ENCODE measurements at regions not wholly inside any gene's neighbourhood (a gene's known extent, or its start where the extent isn't known, plus 50 kb on each side); places are given as distances from the start of the nearest gene placed in this dataset.

- DNase-seq, result no peak
- Histone ChIP-seq H3K36me3 (ENCODE audit: insufficient read depth in 1 of 2, low read depth in 1 of 2) (no peaks in the 10 kb centered on the region), H3K27ac (no peak overlapping the region), H3K27me3 (ENCODE audit: insufficient read depth in 3 of 3, low read length in 2 of 3) (no peaks in the 10 kb centered on the region), H3K9me3 (no peaks in the 10 kb centered on the region), H3K4me3 (no peak overlapping the region), H3K4me1 (peaks cover 14% of the 10 kb centered on the region)
- ATAC-seq, result no peak
- 77 to 81% (median 80%) methylated on average over 9 of the region's 9 CpGs for WGBS, 3 donors
- no peak for TF ChIP-seq CTCF (IDR thresholded peaks at IDR 0.05)
- intact Hi-C loops (cut with DNase I), result no loop called here
Observed at GRCh38 chr4:24065974-24066373, 176.1 kb upstream of the PPARGC1A start.

GRCh38 chr4:24063731-24064130 lies 173.9 kb upstream of the PPARGC1A start:
- 73 to 80% (median 76%) methylated on average over 8 of the region's 8 CpGs for WGBS, 3 donors

GRCh38 chr4:24060932-24061331 lies 171.1 kb upstream of the PPARGC1A start:
- 53 to 86% (median 77%) methylated on average over 3 of the region's 3 CpGs for WGBS, 3 donors
- no peak for DNase-seq
- Histone ChIP-seq H3K4me1 (no peaks in the 10 kb centered on the region), H3K9me3 (no peaks in the 10 kb centered on the region), H3K27ac (no peak overlapping the region), H3K36me3 (ENCODE audit: insufficient read depth in 1 of 2, low read depth in 1 of 2) (no peaks in the 10 kb centered on the region), H3K27me3 (ENCODE audit: insufficient read depth in 3 of 3, low read length in 2 of 3) (no peaks in the 10 kb centered on the region), H3K4me3 (no peak overlapping the region)
- intact Hi-C loops (cut with DNase I), result no loop called here
- no peak for ATAC-seq
- no peak for TF ChIP-seq CTCF (IDR thresholded peaks at IDR 0.05)

More at GRCh38 chr4:24063731-24064130, 173.9 kb upstream of the PPARGC1A start:
- no peak for ATAC-seq
- Histone ChIP-seq H3K27me3 (ENCODE audit: insufficient read depth in 3 of 3, low read length in 2 of 3) (no peaks in the 10 kb centered on the region), H3K9me3 (no peaks in the 10 kb centered on the region), H3K36me3 (ENCODE audit: insufficient read depth in 1 of 2, low read depth in 1 of 2) (no peaks in the 10 kb centered on the region), H3K4me1 (peaks cover 14% of the 10 kb centered on the region), H3K4me3 (no peak overlapping the region), H3K27ac (no peak overlapping the region)
- no peak for DNase-seq
- intact Hi-C loops (cut with DNase I), result no loop called here
- TF ChIP-seq CTCF (IDR thresholded peaks at IDR 0.05), result no peak

GRCh38 chr4:24059839-24060238 lies 170.0 kb upstream of the PPARGC1A start:
- Histone ChIP-seq H3K27me3 (ENCODE audit: insufficient read depth in 3 of 3, low read length in 2 of 3) (no peaks in the 10 kb centered on the region), H3K36me3 (ENCODE audit: insufficient read depth in 1 of 2, low read depth in 1 of 2) (no peaks in the 10 kb centered on the region), H3K9me3 (no peaks in the 10 kb centered on the region), H3K4me3 (no peak overlapping the region), H3K27ac (no peak overlapping the region), H3K4me1 (no peaks in the 10 kb centered on the region)
- ATAC-seq (no peak), DNase-seq (no peak)
- intact Hi-C loops (cut with DNase I), result no loop called here
- no peak for TF ChIP-seq CTCF (IDR thresholded peaks at IDR 0.05)
- WGBS, 3 donors, result 89 to 90% (median 89%) methylated on average over 5 of the region's 5 CpGs

- H3K4me3 ChIP-seq, result no peak overlapping the region
Observed at GRCh38 chr4:24057915-24058559, 168.2 kb upstream of the PPARGC1A start.

More at GRCh38 chr4:24057915-24058559, 168.2 kb upstream of the PPARGC1A start:
- H3K27me3 ChIP-seq (ENCODE audit: insufficient read depth in 3 of 3, low read length in 2 of 3), result no peaks in the 10 kb centered on the region
- no peak for TF ChIP-seq CTCF (IDR thresholded peaks at IDR 0.05)
- H3K9me3 ChIP-seq, result no peaks in the 10 kb centered on the region
- WGBS, 3 donors, result 76 to 84% (median 79%) methylated on average over 10 of the region's 10 CpGs
- ATAC-seq (no peak), DNase-seq (no peak)
- no peaks in the 10 kb centered on the region for H3K4me1 ChIP-seq
- no peaks in the 10 kb centered on the region for H3K36me3 ChIP-seq (ENCODE audit: insufficient read depth in 1 of 2, low read depth in 1 of 2)
- H3K27ac ChIP-seq, result no peak overlapping the region
- intact Hi-C loops (cut with DNase I), result no loop called here
